ENCODE measurements at regions not wholly inside any gene's neighbourhood (a gene's known extent, or its start where the extent isn't known, plus 50 kb on each side); places are given as distances from the start of the nearest gene placed in this dataset.
"Not testable (repeated sequence)": the region's sequence is repeated elsewhere in the genome, so short reads cannot be mapped to it uniquely, and the experiment has no call there.

GRCh38 chr12:42919691-42920090, 330.1 kb upstream of the PRICKLE1 start:
- DNase-seq (ENCODE audit: low read depth), result no peak

GRCh38 chr12:42918443-42918842, 328.9 kb upstream of the PRICKLE1 start:
- no peak for DNase-seq (ENCODE audit: low read depth)

- no peak for DNase-seq (ENCODE audit: low read depth)
Observed at GRCh38 chr12:42916143-42916542, 326.6 kb upstream of the PRICKLE1 start.

- no peak for DNase-seq (ENCODE audit: low read depth)
Observed at GRCh38 chr12:42915426-42915825, 325.9 kb upstream of the PRICKLE1 start.

GRCh38 chr12:42912367-42912766, 322.8 kb upstream of the PRICKLE1 start:
- no peak for DNase-seq (ENCODE audit: low read depth)

- DNase-seq (ENCODE audit: low read depth), result no peak
Observed at GRCh38 chr12:42910656-42911055, 321.1 kb upstream of the PRICKLE1 start.

- DNase-seq (ENCODE audit: low read depth), result no peak
Observed at GRCh38 chr12:42908712-42909111, 319.2 kb upstream of the PRICKLE1 start.

GRCh38 chr12:42906801-42907200, 317.3 kb upstream of the PRICKLE1 start:
- not testable (repeated sequence) for DNase-seq (ENCODE audit: low read depth)

GRCh38 chr12:42905419-42905705, 315.8 kb upstream of the PRICKLE1 start:
- DNase-seq (ENCODE audit: low read depth), result no peak

GRCh38 chr12:42904683-42905418, 315.3 kb upstream of the PRICKLE1 start:
- DNase-seq (ENCODE audit: low read depth), result peak; percentile 23

GRCh38 chr12:42903736-42904135, 314.2 kb upstream of the PRICKLE1 start:
- no peak for DNase-seq (ENCODE audit: low read depth)

GRCh38 chr12:42902001-42902400, 312.5 kb upstream of the PRICKLE1 start:
- DNase-seq (ENCODE audit: low read depth), result no peak

GRCh38 chr12:42893803-42894202, 304.3 kb upstream of the PRICKLE1 start:
- DNase-seq (ENCODE audit: low read depth), result no peak

- no peak for DNase-seq (ENCODE audit: low read depth)
Observed at GRCh38 chr12:42892702-42893551, 303.4 kb upstream of the PRICKLE1 start.

- no peak for DNase-seq (ENCODE audit: low read depth)
Observed at GRCh38 chr12:42887657-42888056, 298.1 kb upstream of the PRICKLE1 start.

GRCh38 chr12:42886160-42886559, 296.6 kb upstream of the PRICKLE1 start:
- no peak for DNase-seq (ENCODE audit: low read depth)

GRCh38 chr12:42885677-42886076, 296.1 kb upstream of the PRICKLE1 start:
- DNase-seq (ENCODE audit: low read depth), result no peak

GRCh38 chr12:42884116-42884515, 294.6 kb upstream of the PRICKLE1 start:
- no peak for DNase-seq (ENCODE audit: low read depth)

- no peak for DNase-seq (ENCODE audit: low read depth)
Observed at GRCh38 chr12:42873401-42873800, 283.9 kb upstream of the PRICKLE1 start.

- DNase-seq (ENCODE audit: low read depth), result no peak
Observed at GRCh38 chr12:42871816-42872215, 282.3 kb upstream of the PRICKLE1 start.

- DNase-seq (ENCODE audit: low read depth), result peak; percentile 11
Observed at GRCh38 chr12:42868291-42868690, 278.7 kb upstream of the PRICKLE1 start.

- no peak for DNase-seq (ENCODE audit: low read depth)
Observed at GRCh38 chr12:42865282-42865681, 275.7 kb upstream of the PRICKLE1 start.

GRCh38 chr12:42862055-42862454, 272.5 kb upstream of the PRICKLE1 start:
- DNase-seq (ENCODE audit: low read depth), result no peak

GRCh38 chr12:42860331-42860730, 270.8 kb upstream of the PRICKLE1 start:
- DNase-seq (ENCODE audit: low read depth), result not testable (repeated sequence)
